ENCODE measurements at regions not wholly inside any gene's neighbourhood (a gene's known extent, or its start where the extent isn't known, plus 50 kb on each side); places are given as distances from the start of the nearest gene placed in this dataset.

DNA sequence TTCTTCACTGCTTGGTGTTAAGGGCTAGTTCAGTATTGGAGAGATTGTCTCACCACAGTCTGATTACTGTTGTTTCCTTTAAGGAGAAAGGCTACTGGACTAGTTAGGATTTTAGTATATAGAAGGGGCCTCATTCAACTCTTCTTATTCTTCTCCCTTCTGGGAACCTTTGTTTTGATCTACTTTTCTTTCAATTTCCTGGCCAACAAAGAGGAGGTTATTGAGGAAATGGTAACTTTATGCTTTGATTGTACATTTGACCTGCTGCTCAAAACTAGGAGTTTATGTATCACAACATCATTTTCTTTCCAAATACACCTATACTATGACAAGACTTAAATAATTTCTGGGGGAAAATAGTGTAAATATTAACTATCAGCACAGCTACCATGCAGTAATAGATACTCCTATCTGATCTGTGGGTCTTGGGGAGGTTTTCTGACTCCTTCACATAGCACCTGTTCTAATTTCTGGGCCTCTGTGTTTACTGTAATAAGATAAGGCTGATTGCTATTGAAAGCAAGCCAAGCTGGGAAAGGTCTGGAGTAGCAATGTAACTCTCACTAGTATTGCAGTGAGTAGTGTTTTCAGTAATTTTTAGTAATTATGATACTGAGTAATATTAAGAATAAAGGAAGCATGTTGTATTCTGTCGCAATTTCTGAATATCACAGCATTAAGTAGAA lies 395.3 kb downstream of the NUP35 start:
- no peak for TF ChIP-seq EZH2 (IDR thresholded peaks at IDR 0.05; ENCODE audit: low read length, unreplicated experiment)
- TF ChIP-seq, protein P1, sequence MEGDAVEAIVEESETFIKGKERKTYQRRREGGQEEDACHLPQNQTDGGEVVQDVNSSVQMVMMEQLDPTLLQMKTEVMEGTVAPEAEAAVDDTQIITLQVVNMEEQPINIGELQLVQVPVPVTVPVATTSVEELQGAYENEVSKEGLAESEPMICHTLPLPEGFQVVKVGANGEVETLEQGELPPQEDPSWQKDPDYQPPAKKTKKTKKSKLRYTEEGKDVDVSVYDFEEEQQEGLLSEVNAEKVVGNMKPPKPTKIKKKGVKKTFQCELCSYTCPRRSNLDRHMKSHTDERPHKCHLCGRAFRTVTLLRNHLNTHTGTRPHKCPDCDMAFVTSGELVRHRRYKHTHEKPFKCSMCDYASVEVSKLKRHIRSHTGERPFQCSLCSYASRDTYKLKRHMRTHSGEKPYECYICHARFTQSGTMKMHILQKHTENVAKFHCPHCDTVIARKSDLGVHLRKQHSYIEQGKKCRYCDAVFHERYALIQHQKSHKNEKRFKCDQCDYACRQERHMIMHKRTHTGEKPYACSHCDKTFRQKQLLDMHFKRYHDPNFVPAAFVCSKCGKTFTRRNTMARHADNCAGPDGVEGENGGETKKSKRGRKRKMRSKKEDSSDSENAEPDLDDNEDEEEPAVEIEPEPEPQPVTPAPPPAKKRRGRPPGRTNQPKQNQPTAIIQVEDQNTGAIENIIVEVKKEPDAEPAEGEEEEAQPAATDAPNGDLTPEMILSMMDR (conservative IDR thresholded peaks at IDR 0.05; ENCODE audit: low read depth, low read length), result no peak
